AG04449 (cell line): ENCODE measurements at regions not wholly inside any gene's neighbourhood (a gene's known extent, or its start where the extent isn't known, plus 50 kb on each side); places are given as distances from the start of the nearest gene placed in this dataset.

Source experiments
- CTCF ChIA-PET: fragments of 350-600 bp; formaldehyde crosslinking; extraction: SDS; loops from one replicate; lab custom pipeline; 2021; ENCODE audit warnings: antibody characterized with exemption; lab: Yijun Ruan, JAX
- POLR2A ChIA-PET: fragments of 400-600, 350-600 bp; formaldehyde crosslinking; extraction: SDS; loops from one replicate; lab custom pipeline; 2020; ENCODE audit warnings: antibody characterized with exemption, inconsistent platforms; lab: Yijun Ruan, JAX
- DNase-seq: peaks from one replicate; pipeline ENCODE4 v3.0.0-alpha.2; 2010; ENCODE audit warnings: low read depth, low spot score
- H3K4me3 ChIP-seq: 2 replicates; pipeline ENCODE4 v1.5.1; 2011; ENCODE audit warnings: low read depth, mild to moderate bottlenecking, control low read depth, low read length
- CTCF ChIP-seq: IDR thresholded peaks from one replicate; pipeline ENCODE4 v1.5.1; 2011; ENCODE audit warnings: mild to moderate bottlenecking, moderate library complexity, low read length, control low read depth, inconsistent platforms; ENCODE audit not compliant: insufficient read depth; ENCODE audit errors: missing control alignments

DNA sequence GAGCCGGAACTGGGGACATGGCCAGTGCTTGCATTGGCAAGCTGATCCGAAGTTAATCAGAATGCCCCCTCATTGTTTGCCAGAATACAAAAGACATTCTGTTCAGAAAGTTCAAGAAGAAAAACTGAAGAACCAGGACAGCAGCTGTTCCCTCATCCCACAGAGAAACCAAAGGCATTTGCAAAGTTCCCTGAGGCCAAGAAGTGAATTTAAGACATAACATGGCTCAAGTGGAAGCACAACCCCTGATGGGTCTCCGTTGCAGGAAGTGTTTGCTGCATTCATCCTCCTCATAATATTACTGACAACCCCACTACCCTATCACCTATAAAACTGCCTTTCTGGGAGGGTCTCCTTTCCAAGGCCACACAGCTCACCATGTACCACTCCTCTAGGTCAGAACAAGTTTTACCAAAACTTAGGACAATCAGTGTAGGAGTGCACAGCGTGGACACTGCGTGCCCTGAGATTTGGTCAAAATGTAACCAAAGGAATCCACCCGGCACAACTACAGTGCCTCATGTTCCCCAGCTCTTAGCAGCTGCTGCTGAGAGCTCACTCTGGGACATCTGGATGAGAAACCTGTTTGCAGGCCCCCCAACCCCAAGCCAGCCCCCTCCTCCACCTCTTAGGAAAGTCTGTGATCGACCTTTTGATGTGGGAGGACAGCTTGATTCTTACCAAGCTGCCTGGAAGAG is 101.6 kb upstream of the AKIP1 start:
- ChIA-PET CTCF (interaction anchor here (0.6 to 7.4 kb wide), 11 partner anchors 12 to 151 kb away, joined by 3 to 50 read pairs (median 4); no protein-coding TSS in a partner anchor), POLR2A (interaction anchor here (1.0 to 4.4 kb wide), 11 partner anchors 17 to 127 kb away, joined by 3 to 35 read pairs (median 7); partner anchors contain the start of genes RPL27A and TRIM66)
- H3K4me3 ChIP-seq: peak overlapping the region; percentile 81
- DNase-seq: no peak
- no peak for TF ChIP-seq CTCF

DNA sequence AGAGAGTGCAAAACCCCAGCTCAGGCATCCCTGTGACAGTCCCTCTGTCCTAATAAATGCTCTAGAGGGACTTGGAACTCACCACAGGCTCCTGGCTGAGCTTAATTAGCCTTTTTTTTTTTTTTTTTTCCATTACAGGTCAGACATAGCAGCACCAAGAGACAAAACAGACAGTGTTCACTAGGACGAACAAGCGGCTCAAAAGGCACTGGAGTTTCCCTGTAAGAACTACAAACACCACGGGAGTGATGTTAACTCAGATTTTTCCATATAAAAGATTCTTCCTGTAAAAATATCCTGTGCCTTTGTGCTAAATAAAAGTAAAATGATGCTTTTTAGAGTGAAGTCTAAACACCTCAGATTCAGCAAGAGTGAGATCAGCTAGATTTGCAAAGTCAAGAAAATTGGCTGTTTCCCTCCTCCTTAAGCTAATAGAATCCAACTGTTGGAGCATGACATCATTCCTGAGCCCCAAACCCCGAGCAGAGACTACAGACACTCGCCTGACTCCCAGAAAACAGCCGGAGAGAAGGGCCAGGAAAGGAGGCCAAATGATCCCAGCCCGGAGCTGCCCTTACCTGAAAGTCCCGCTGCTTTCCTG is 101.0 kb upstream of the AKIP1 start:
- TF ChIP-seq CTCF: no peak
- ChIA-PET POLR2A (interaction anchor here (0.6 to 4.4 kb wide), 15 partner anchors 9 to 139 kb away, joined by 3 to 35 read pairs (median 4); partner anchors contain the start of genes RPL27A and TRIM66), CTCF (interaction anchor here (0.7 to 7.4 kb wide), 12 partner anchors 13 to 228 kb away, joined by 3 to 50 read pairs (median 4); no protein-coding TSS in a partner anchor)
- no peak for DNase-seq
- peak overlapping the region; percentile 81 for H3K4me3 ChIP-seq

GRCh38 chr11:8810540-8811301 is 100.3 kb upstream of the AKIP1 start:
- DNase-seq: no peak

GRCh38 chr11:8811571-8811970 is 99.4 kb upstream of the AKIP1 start:
- TF ChIP-seq CTCF: no peak
- no peak for DNase-seq
- ChIA-PET CTCF (interaction anchor here (0.8 to 7.4 kb wide), 9 partner anchors 10 to 230 kb away, joined by 3 to 50 read pairs (median 3); no protein-coding TSS in a partner anchor), POLR2A (interaction anchor here (0.7 to 4.4 kb wide), 8 partner anchors 13 to 189 kb away, joined by 3 to 35 read pairs (median 5); no protein-coding TSS in a partner anchor)
- peak overlapping the region; percentile 81 for H3K4me3 ChIP-seq

More at GRCh38 chr11:8810540-8811301, 100.3 kb upstream of the AKIP1 start:
- peak overlapping the region; percentile 81 for H3K4me3 ChIP-seq
- POLR2A ChIA-PET: interaction anchor here (0.6 to 4.4 kb wide), 15 partner anchors 8 to 139 kb away, joined by 3 to 35 read pairs (median 4); partner anchors contain the start of genes RPL27A and TRIM66
- TF ChIP-seq CTCF: no peak
- CTCF ChIA-PET: interaction anchor here (0.7 to 7.4 kb wide), 15 partner anchors 13 to 229 kb away, joined by 3 to 50 read pairs (median 3); no protein-coding TSS in a partner anchor

DNA sequence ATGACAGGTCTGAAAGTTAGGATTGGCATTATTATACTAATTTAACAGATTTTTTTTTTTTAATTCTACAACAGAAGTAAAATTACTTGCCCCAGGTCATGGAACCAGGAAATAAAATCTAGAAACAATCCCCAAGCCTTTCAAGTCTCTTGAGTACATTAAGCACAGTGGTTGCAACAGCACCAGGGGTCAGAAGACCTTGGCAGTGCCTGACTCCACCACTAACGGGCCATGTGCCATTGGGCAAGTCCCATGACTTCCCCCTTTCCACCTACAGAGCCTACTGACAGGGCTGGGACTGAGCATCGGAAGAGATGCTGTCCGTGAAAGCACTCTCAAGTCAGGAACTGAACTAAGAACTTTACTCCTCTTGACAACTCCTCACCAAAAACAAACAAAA is 98.6 kb upstream of the AKIP1 start:
- no peak overlapping the region for H3K4me3 ChIP-seq
- DNase-seq: no peak
- ChIA-PET POLR2A (interaction anchor here (0.7 kb wide), 2 partner anchors 152 to 188 kb away, joined by 3 to 4 read pairs; no protein-coding TSS in a partner anchor), CTCF (interaction anchor here (0.8 to 7.4 kb wide), 11 partner anchors 7 to 148 kb away, joined by 3 to 50 read pairs (median 5); partner anchors contain the start of genes RPL27A and TRIM66)
- TF ChIP-seq CTCF: no peak
